Activated CD4-positive, alpha-beta memory T cell treated with anti-CD3 and anti-CD28 coated beads for 36 hours (primary cell): ENCODE measurements at regions not wholly inside any gene's neighbourhood (a gene's known extent, or its start where the extent isn't known, plus 50 kb on each side); places are given as distances from the start of the nearest gene placed in this dataset.

ENCODE experiments used
- CTCF ChIA-PET: fragments of 350-600 bp; sonication (Branson Sonifier 250); formaldehyde crosslinking; loops from one replicate; lab custom pipeline; 2021; ENCODE audit warnings: antibody characterized with exemption, inconsistent platforms; lab: Charles Lee
- POLR2A ChIA-PET: fragments of 350-600 bp; sonication (Branson Sonifier 250); formaldehyde crosslinking; loops from one replicate; lab custom pipeline; 2021; ENCODE audit warnings: antibody characterized with exemption; lab: Charles Lee
- DNase-seq: peaks from one replicate; pipeline ENCODE4 v3.0.0-alpha.2; 2020
- H3K27ac Mint-ChIP-seq: one replicate; pipeline ENCODE4 v1.8.0; 2021; ENCODE audit warnings: mixed read lengths
- H3K27me3 Mint-ChIP-seq: one replicate; pipeline ENCODE4 v1.8.0; 2021; ENCODE audit warnings: mixed read lengths
- H3K36me3 Mint-ChIP-seq: one replicate; pipeline ENCODE4 v1.8.0; 2021; ENCODE audit warnings: mixed read lengths
- H3K4me1 Mint-ChIP-seq: one replicate; pipeline ENCODE4 v1.8.0; 2021; ENCODE audit warnings: low read depth, mixed read lengths
- H3K4me3 Mint-ChIP-seq: one replicate; pipeline ENCODE4 v1.8.0; 2021; ENCODE audit warnings: mild to moderate bottlenecking, mixed read lengths
- H3K9me3 Mint-ChIP-seq: one replicate; pipeline ENCODE4 v1.8.0; 2021; ENCODE audit warnings: mixed read lengths
- intact Hi-C: fragments of 100-400 bp; cut with micrococcal nuclease; formaldehyde crosslinking; loops from one replicate; pipeline ENCODE4 v1.15.1; 2023

- H3K4me3 Mint-ChIP-seq: no peak overlapping the region
- intact Hi-C loops: no loop called here
- ChIA-PET CTCF (no interaction called here), POLR2A (no interaction called here)
- H3K9me3 Mint-ChIP-seq: peaks cover 7% of the 10 kb centered on the region
- no peak for DNase-seq
- H3K36me3 Mint-ChIP-seq: no peaks in the 10 kb centered on the region
- no peaks in the 10 kb centered on the region for H3K27me3 Mint-ChIP-seq
- no peak overlapping the region for H3K27ac Mint-ChIP-seq
- H3K4me1 Mint-ChIP-seq: no peaks in the 10 kb centered on the region
Measured at GRCh38 chr16:73848993-73849392, 447.6 kb upstream of the PSMD7 start.

GRCh38 chr16:73847090-73847489 lies 449.5 kb upstream of the PSMD7 start:
- Mint-ChIP-seq H3K4me3 (no peak overlapping the region), H3K27me3 (no peaks in the 10 kb centered on the region), H3K4me1 (no peaks in the 10 kb centered on the region), H3K9me3 (peaks cover 2% of the 10 kb centered on the region), H3K27ac (no peak overlapping the region), H3K36me3 (no peaks in the 10 kb centered on the region)
- intact Hi-C loops: no loop called here
- CTCF ChIA-PET: no interaction called here
- POLR2A ChIA-PET: no interaction called here
- DNase-seq: no peak

DNA sequence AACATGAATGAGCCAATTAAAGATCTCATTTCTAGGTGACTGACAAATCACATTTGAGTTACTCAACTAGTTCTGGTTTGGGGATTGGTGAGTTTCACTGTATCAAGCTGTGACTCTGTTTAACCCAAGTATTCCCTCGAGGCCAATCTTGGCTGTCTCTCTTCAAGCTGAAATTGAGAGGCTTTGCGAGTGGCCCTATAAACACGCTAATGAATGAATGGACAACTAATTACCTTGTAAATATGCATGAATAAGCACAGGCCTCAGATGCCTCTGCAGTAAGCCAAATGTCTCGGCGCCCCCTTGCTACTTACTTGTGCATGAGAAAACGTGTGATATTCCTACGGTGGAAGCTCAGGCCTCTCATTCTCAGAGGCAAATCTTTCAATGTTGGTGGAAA lies 450.3 kb upstream of the PSMD7 start:
- DNase-seq: no peak
- no peak overlapping the region for H3K27ac Mint-ChIP-seq
- no peaks in the 10 kb centered on the region for H3K4me1 Mint-ChIP-seq
- ChIA-PET CTCF (no interaction called here), POLR2A (no interaction called here)
- peaks cover 5% of the 10 kb centered on the region for H3K9me3 Mint-ChIP-seq
- intact Hi-C loops: no loop called here
- no peaks in the 10 kb centered on the region for H3K27me3 Mint-ChIP-seq
- H3K36me3 Mint-ChIP-seq: no peaks in the 10 kb centered on the region
- no peak overlapping the region for H3K4me3 Mint-ChIP-seq

DNA sequence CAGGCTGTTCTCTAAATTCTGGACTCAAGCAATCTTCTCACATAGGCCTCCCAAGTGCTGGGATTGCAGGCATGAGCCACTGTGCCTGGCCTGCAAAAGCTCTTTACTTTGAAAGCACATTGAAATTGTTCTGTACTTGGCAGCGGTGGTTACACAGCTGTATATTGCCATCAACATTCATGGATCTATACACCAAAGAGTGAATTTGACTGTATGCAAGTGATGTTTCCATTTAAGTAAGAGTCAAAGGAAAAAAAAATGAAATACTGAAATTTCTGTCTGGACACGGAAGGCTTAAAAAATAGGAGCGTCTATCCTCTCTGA lies 450.6 kb upstream of the PSMD7 start:
- no peak for DNase-seq
- Mint-ChIP-seq H3K9me3 (peaks cover 4% of the 10 kb centered on the region), H3K4me3 (no peak overlapping the region), H3K4me1 (no peaks in the 10 kb centered on the region), H3K27ac (no peak overlapping the region), H3K27me3 (no peaks in the 10 kb centered on the region), H3K36me3 (no peaks in the 10 kb centered on the region)
- intact Hi-C loops: no loop called here
- ChIA-PET POLR2A (no interaction called here), CTCF (no interaction called here)

DNA sequence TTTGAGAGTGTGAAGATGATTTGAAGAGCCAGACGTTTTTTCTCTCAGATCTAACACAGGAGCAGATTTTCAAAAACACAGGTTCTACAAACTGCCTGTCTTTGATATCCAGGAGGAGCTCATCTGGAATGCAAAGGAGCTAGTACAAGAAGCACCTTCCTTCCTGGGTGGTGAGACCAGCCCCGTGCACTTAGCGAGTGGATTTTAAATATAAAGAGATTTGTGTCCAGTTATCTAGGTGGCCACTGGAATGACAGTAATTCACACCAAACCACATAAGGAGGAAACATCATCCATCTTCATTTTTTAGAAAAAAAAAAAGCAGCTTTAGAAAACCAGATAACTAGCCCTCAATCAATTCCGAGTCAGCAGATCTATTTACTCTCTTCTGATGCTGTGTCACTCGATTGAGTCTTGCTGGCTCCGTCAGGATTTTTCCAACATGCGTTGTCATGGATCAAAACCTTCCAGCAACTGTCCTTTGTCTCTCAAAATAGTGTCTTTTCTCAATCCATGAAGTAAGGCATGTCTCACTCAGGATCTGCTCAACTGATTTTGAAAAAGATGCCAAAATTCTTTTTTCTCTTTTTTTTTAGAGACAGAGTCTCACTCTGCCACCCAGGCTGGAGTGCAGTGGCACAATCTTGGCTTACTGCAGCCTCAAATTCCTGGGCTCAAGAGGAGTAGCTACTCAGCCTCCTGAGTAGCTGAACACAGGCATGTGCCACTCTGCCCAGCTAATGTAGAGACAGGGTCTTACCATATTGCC lies 451.2 kb upstream of the PSMD7 start:
- Mint-ChIP-seq H3K36me3 (no peaks in the 10 kb centered on the region), H3K4me1 (no peaks in the 10 kb centered on the region), H3K9me3 (peaks cover 3% of the 10 kb centered on the region), H3K4me3 (no peak overlapping the region), H3K27me3 (no peaks in the 10 kb centered on the region), H3K27ac (no peak overlapping the region)
- POLR2A ChIA-PET: no interaction called here
- DNase-seq: no peak
- intact Hi-C loops: no loop called here
- CTCF ChIA-PET: no interaction called here

GRCh38 chr16:73840728-73841127 lies 455.9 kb upstream of the PSMD7 start:
- Mint-ChIP-seq H3K4me1 (no peaks in the 10 kb centered on the region), H3K27ac (no peak overlapping the region), H3K36me3 (no peaks in the 10 kb centered on the region), H3K4me3 (no peak overlapping the region), H3K27me3 (no peaks in the 10 kb centered on the region), H3K9me3 (peaks cover 8% of the 10 kb centered on the region)
- intact Hi-C loops: no loop called here
- no peak for DNase-seq
- ChIA-PET CTCF (no interaction called here), POLR2A (no interaction called here)

DNA sequence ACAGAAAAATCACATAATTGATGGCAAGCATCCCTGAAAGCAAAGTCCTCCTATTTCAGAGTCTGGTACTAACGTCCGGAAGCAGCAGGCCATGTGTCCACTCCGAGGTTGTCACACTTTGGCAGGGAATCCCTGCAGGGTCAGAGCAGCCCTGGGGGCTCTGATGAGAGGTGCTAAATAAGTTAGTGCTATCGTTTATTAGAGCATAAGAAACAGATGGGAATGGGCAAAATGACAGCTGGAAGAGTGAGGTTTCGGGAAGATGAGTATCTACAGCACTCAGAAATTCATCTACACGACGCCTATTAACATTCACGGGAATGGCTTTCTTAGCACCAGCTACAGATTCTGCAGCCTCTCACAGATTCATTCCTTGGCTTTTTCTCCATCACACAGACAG lies 465.4 kb upstream of the PSMD7 start:
- H3K4me3 Mint-ChIP-seq: no peak overlapping the region
- no peaks in the 10 kb centered on the region for H3K36me3 Mint-ChIP-seq
- H3K4me1 Mint-ChIP-seq: no peaks in the 10 kb centered on the region
- intact Hi-C loops: no loop called here
- peaks cover 6% of the 10 kb centered on the region for H3K9me3 Mint-ChIP-seq
- DNase-seq: no peak
- no peak overlapping the region for H3K27ac Mint-ChIP-seq
- POLR2A ChIA-PET: no interaction called here
- CTCF ChIA-PET: no interaction called here
- H3K27me3 Mint-ChIP-seq: no peaks in the 10 kb centered on the region

- Mint-ChIP-seq H3K4me3 (no peak overlapping the region), H3K9me3 (peaks cover 8% of the 10 kb centered on the region), H3K36me3 (no peaks in the 10 kb centered on the region), H3K27me3 (no peaks in the 10 kb centered on the region), H3K4me1 (no peaks in the 10 kb centered on the region), H3K27ac (no peak overlapping the region)
- ChIA-PET CTCF (no interaction called here), POLR2A (no interaction called here)
- no peak for DNase-seq
- intact Hi-C loops: no loop called here
Measured at GRCh38 chr16:73823205-73823849, 473.3 kb upstream of the PSMD7 start.

DNA sequence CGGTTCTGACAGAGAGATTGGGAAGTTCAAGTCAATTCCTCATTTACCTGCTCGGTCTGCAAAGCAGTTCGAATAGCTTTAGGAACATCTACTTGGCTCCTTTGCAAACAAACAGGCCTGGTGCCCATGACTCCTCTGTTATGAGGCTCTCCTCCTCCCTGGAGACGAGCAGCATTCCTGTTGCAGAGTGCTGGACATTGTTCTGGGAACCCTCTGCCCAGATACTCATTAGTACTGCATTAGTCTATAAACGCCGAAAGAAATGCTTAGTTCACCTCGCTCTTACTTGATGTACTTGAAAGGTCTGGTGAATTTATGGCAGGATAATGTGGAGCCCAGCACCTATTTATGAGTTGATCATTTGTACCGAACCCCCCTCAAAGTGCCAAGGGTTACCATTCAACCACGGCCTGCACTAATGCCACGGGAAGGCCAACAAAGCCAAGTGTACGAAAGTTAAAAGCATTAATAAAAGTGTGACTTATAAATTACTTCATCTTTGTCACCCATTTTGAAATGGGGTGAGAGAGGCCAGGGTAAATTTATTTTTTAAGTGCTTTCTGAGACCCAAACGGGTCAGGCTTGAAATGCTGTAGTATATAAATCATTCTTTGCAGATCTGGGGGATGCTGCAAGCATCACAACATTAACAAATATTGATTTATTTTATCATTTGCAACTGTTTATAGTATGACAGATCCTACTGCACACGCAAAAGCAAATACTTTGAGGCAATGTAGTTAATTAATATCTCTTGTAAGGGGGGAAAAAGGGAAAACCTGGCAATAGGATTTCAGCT lies 478.9 kb upstream of the PSMD7 start:
- intact Hi-C loops: no loop called here
- POLR2A ChIA-PET: no interaction called here
- DNase-seq: no peak
- no peak overlapping the region for H3K4me3 Mint-ChIP-seq
- H3K9me3 Mint-ChIP-seq: peaks cover 5% of the 10 kb centered on the region
- no peaks in the 10 kb centered on the region for H3K27me3 Mint-ChIP-seq
- no peaks in the 10 kb centered on the region for H3K4me1 Mint-ChIP-seq
- no peaks in the 10 kb centered on the region for H3K36me3 Mint-ChIP-seq
- CTCF ChIA-PET: no interaction called here
- H3K27ac Mint-ChIP-seq: no peak overlapping the region

- intact Hi-C loops: no loop called here
- no peaks in the 10 kb centered on the region for H3K4me1 Mint-ChIP-seq
- POLR2A ChIA-PET: no interaction called here
Measured at GRCh38 chr16:73813527-73813926, 483.1 kb upstream of the PSMD7 start.

DNA sequence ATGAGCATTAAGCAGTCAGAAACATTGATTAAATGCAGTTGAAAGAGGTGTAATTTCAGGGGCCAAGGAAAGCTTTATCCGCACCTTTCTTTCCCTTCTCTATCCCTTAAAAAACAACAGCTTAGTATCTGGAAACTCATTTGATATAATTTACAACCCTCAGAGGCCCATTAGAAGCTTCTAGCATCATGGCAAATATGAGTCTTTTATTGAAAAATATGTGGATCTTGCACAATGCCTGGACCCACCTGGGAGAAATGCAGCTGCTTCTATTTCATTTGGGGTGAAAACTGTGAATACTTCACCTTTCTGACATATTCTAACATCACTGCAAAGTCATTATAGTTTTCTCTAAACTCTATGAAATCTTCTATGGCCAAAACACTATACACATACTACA lies 492.2 kb upstream of the PSMD7 start:
- Mint-ChIP-seq H3K4me1 (no peaks in the 10 kb centered on the region), H3K9me3 (peaks cover 2% of the 10 kb centered on the region), H3K4me3 (no peak overlapping the region), H3K27me3 (no peaks in the 10 kb centered on the region), H3K27ac (no peak overlapping the region), H3K36me3 (no peaks in the 10 kb centered on the region)
- intact Hi-C loops: no loop called here
- ChIA-PET POLR2A (no interaction called here), CTCF (no interaction called here)
- no peak for DNase-seq

More at GRCh38 chr16:73813527-73813926, 483.1 kb upstream of the PSMD7 start:
- Mint-ChIP-seq H3K27ac (no peak overlapping the region), H3K9me3 (no peaks in the 10 kb centered on the region), H3K36me3 (no peaks in the 10 kb centered on the region), H3K27me3 (no peaks in the 10 kb centered on the region), H3K4me3 (no peak overlapping the region)
- DNase-seq: no peak
- CTCF ChIA-PET: no interaction called here

DNA sequence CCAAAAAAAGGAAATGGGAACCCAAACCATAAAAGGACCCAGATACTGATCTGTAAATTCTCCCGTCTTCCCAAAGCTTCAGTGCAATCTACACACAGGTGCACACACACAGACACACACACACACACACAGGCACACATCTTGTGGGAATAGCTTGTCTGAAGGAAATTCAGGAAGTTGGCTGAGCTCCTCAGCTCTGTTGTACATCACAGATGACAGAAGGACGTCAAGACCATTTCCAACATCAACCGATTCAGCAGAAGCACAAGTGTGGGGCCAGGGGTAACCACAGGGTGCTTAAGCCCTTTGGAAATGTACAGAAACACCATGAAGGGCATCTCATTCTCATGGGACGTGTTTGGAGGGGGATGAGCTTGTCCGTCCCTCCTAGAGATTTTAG lies 498.1 kb upstream of the PSMD7 start:
- no peaks in the 10 kb centered on the region for H3K9me3 Mint-ChIP-seq

More for the DNA sequence above, 498.1 kb upstream of the PSMD7 start:
- H3K4me3 Mint-ChIP-seq: no peak overlapping the region
- H3K27ac Mint-ChIP-seq: no peak overlapping the region
- no peak for DNase-seq
- POLR2A ChIA-PET: no interaction called here
- no peaks in the 10 kb centered on the region for H3K36me3 Mint-ChIP-seq
- intact Hi-C loops: no loop called here
- CTCF ChIA-PET: no interaction called here
- H3K4me1 Mint-ChIP-seq: no peaks in the 10 kb centered on the region
- H3K27me3 Mint-ChIP-seq: no peaks in the 10 kb centered on the region
